ENCODE measurements at regions not wholly inside any gene's neighbourhood (a gene's known extent, or its start where the extent isn't known, plus 50 kb on each side); places are given as distances from the start of the nearest gene placed in this dataset.

GRCh38 chr9:91137391-91137790 lies 224.3 kb downstream of the AUH start:
- no peaks in the 10 kb centered on the region for H4K20me1 ChIP-seq (ENCODE audit: insufficient read depth, low read length)
- no peak overlapping the region for H3K4me3 ChIP-seq (ENCODE audit: insufficient read depth, low read length)
- peaks cover 3% of the 10 kb centered on the region for H3K4me1 ChIP-seq (ENCODE audit: insufficient read depth, low read length)
- H3K36me3 ChIP-seq (ENCODE audit: insufficient read depth, low read length): no peaks in the 10 kb centered on the region
- H3K27ac ChIP-seq (ENCODE audit: low read depth, low read length): no peak overlapping the region
- TF ChIP-seq CTCF (IDR thresholded peaks at IDR 0.05; ENCODE audit: extremely low read depth, low read depth, low read length): no peak
- H3K4me2 ChIP-seq (ENCODE audit: insufficient read depth, low read length): no peak overlapping the region
- H3K79me2 ChIP-seq (ENCODE audit: insufficient read depth, low read length): no peaks in the 10 kb centered on the region
- no peak overlapping the region for H2AFZ ChIP-seq (ENCODE audit: low read length)
- no peak for DNase-seq (ENCODE audit: insufficient read length, low spot score, missing footprints)
- H3K27me3 ChIP-seq (ENCODE audit: insufficient read depth, low read length): no peaks in the 10 kb centered on the region
- no peaks in the 10 kb centered on the region for H3K9me3 ChIP-seq (ENCODE audit: low read depth, low read length)

GRCh38 chr9:91138760-91139159 lies 223.0 kb downstream of the AUH start:
- no peak for DNase-seq (ENCODE audit: insufficient read length, low spot score, missing footprints)
- Histone ChIP-seq H3K4me3 (ENCODE audit: insufficient read depth, low read length) (no peak overlapping the region), H3K27ac (ENCODE audit: low read depth, low read length) (no peak overlapping the region), H3K4me2 (ENCODE audit: insufficient read depth, low read length) (no peak overlapping the region), H4K20me1 (ENCODE audit: insufficient read depth, low read length) (no peaks in the 10 kb centered on the region), H3K79me2 (ENCODE audit: insufficient read depth, low read length) (no peaks in the 10 kb centered on the region), H3K9me3 (ENCODE audit: low read depth, low read length) (no peaks in the 10 kb centered on the region), H3K4me1 (ENCODE audit: insufficient read depth, low read length) (peaks cover 3% of the 10 kb centered on the region), H3K36me3 (ENCODE audit: insufficient read depth, low read length) (no peaks in the 10 kb centered on the region), H2AFZ (ENCODE audit: low read length) (no peak overlapping the region), H3K27me3 (ENCODE audit: insufficient read depth, low read length) (no peaks in the 10 kb centered on the region)
- TF ChIP-seq CTCF (IDR thresholded peaks at IDR 0.05; ENCODE audit: extremely low read depth, low read depth, low read length): no peak

GRCh38 chr9:91141407-91141965 lies 220.2 kb downstream of the AUH start:
- DNase-seq (ENCODE audit: insufficient read length, low spot score, missing footprints): no peak
- H3K79me2 ChIP-seq (ENCODE audit: insufficient read depth, low read length): no peaks in the 10 kb centered on the region
- no peak overlapping the region for H3K4me3 ChIP-seq (ENCODE audit: insufficient read depth, low read length)
- TF ChIP-seq CTCF (IDR thresholded peaks at IDR 0.05; ENCODE audit: extremely low read depth, low read depth, low read length): no peak
- no peaks in the 10 kb centered on the region for H3K27me3 ChIP-seq (ENCODE audit: insufficient read depth, low read length)
- H4K20me1 ChIP-seq (ENCODE audit: insufficient read depth, low read length): no peaks in the 10 kb centered on the region
- no peak overlapping the region for H3K4me2 ChIP-seq (ENCODE audit: insufficient read depth, low read length)
- H3K9me3 ChIP-seq (ENCODE audit: low read depth, low read length): no peaks in the 10 kb centered on the region
- no peaks in the 10 kb centered on the region for H3K36me3 ChIP-seq (ENCODE audit: insufficient read depth, low read length)
- no peak overlapping the region for H3K27ac ChIP-seq (ENCODE audit: low read depth, low read length)
- no peak overlapping the region for H2AFZ ChIP-seq (ENCODE audit: low read length)
- H3K4me1 ChIP-seq (ENCODE audit: insufficient read depth, low read length): peaks cover 3% of the 10 kb centered on the region

GRCh38 chr9:91143162-91143561 lies 218.6 kb downstream of the AUH start:
- Histone ChIP-seq H3K4me3 (ENCODE audit: insufficient read depth, low read length) (no peak overlapping the region), H3K4me2 (ENCODE audit: insufficient read depth, low read length) (no peak overlapping the region), H3K27ac (ENCODE audit: low read depth, low read length) (no peak overlapping the region), H3K27me3 (ENCODE audit: insufficient read depth, low read length) (no peaks in the 10 kb centered on the region), H4K20me1 (ENCODE audit: insufficient read depth, low read length) (no peaks in the 10 kb centered on the region), H3K4me1 (ENCODE audit: insufficient read depth, low read length) (peaks cover 3% of the 10 kb centered on the region), H3K36me3 (ENCODE audit: insufficient read depth, low read length) (no peaks in the 10 kb centered on the region), H3K9me3 (ENCODE audit: low read depth, low read length) (no peaks in the 10 kb centered on the region), H3K79me2 (ENCODE audit: insufficient read depth, low read length) (no peaks in the 10 kb centered on the region), H2AFZ (ENCODE audit: low read length) (no peak overlapping the region)
- no peak for TF ChIP-seq CTCF (IDR thresholded peaks at IDR 0.05; ENCODE audit: extremely low read depth, low read depth, low read length)
- no peak for DNase-seq (ENCODE audit: insufficient read length, low spot score, missing footprints)

Data from osteoblast (primary cell).